GM19328 (cell line): ENCODE measurements at regions not wholly inside any gene's neighbourhood (a gene's known extent, or its start where the extent isn't known, plus 50 kb on each side); places are given as distances from the start of the nearest gene placed in this dataset.

ENCODE experiments used
- ATAC-seq: cut with Tn5 transposase; IDR thresholded peaks from one replicate; pipeline ENCODE4 v1.9.1; 2021; ENCODE audit warnings: mild to moderate bottlenecking, moderate library complexity; ENCODE audit not compliant: unreplicated experiment

DNA sequence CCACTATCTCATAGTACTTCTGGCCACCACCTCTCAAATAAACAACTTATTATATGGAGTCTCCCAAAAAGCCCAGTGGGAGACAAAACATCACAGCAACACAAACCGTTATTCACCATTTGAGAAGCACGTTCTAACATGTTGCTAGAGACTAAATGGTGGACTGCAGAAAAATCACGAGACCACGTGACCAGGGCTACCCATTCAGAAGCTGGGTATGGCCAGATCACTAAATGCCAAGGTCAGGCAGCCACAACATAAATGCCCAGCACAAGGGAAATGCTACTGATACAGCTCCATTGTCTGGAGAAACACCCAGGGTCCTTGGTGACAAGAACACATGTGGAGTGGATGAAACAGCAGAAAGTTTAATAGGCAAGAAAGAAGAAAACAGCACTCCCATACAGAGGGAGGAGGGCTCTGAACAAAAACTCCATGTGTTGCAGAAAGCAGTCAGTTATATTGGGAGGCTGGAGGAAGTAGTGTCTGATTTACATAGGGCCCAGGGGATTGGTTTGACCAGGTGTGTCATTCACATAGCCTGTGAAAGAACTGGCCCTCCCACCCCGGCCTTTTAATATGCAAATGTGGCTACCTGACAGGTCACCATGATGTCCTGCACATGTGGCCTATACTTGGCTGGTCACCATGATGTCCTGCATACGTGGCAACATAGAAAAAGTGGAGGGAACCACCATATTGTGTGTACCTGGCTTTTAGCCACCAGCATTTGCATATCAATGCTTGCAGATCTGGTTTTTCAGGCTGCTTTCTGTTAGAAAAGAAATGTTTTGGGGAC, 97.2 kb downstream of the TRIM36 start:
- ATAC-seq: no peak

DNA sequence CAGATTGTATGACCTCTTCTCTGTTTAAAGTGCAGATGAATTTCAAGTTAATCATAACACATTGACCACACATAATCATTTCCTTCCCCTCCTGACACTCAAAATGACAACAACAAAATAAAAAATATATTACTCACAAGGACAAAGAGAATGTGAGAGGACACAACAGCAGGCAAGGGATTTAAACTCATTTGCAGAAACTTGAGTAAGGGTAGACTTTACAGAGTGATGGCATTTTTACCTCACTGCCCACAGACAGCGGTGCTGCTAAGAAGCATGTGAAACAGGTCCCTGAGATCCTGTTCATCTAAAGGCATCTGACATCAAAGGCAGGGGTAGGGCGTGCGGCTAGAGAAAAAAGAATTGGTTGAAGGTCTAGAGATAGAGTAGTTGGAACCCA, 99.0 kb downstream of the TRIM36 start:
- ATAC-seq: no peak

DNA sequence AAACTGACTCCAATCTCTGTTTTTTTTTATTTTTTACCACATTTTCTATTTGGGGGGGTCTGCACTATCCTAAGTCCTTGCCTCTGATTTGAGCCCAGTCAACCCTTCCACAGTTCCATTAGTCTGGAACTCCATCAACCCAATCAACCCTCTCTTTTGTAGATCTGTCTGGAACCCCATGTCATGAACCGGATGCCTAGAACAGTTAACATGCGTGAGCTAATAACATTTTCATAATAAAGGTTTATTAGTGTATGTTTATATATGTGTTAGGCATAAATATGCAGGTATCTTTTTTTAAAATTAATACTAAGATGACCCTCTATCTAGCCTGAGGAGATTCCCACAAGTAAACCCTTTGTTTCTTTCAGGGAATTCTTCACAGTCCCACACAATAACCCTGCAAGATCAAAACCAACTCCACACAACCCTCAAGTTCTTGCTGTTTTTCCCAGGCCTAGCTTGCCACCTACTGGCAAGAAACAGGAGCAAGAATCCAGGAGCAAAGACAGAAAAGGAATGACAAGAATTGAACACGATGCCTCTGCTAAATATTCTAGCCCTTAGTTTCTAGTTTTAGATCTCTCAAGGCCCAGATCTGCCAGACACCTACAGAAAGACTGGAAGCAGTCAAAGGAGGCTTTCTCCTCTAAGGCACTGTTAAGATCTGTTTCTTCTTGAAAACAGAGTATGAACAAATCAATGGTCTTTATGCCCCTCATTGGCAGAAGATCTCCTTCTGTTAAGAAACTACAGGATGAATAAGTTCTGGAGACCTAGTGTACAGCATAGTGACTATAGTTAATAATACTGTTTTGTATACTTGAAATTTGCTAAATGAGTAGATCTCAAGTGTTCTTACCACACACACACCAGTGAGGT, 100.4 kb downstream of the TRIM36 start:
- peak; percentile 20 for ATAC-seq

DNA sequence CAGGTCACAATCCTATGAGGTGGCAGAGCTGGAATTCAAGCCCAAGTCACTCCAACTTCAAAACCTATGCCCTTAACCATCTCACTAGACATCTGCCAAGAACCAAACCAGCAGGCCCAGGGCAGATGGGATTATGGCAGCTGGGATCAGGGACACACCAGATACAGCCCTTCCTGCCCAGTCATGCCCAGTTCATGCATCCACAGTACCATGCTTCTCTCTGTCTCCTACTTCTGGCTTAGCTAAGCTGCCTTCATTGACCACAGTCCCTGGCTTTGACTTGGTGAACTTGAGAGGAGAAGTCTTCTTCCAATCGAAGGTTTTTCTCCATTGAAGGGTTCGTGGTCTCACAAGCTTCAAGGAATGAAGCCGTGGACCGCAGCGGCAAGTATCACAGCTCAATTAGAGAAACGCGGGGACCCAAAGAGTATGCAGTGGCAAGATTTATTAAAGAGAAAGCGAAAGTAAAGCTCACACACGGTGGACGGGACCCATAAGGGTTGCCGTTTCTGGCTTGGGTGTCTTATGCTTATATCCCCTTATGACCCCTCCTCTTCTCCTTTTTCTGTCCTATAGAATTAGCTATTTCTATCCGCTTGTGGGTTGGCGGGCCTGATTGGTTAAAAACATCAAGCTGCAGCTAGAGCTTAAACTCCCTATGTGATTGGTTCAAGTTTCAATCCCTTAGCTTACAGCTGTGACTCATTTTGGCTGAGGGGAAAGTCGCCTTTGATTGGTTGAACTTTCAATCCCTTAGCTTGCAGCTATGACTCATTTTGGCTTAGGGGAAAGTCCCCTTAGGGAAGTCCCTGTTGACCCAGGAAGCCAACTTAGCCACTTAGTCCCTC, 101.2 kb downstream of the TRIM36 start:
- ATAC-seq: peak; percentile 45

DNA sequence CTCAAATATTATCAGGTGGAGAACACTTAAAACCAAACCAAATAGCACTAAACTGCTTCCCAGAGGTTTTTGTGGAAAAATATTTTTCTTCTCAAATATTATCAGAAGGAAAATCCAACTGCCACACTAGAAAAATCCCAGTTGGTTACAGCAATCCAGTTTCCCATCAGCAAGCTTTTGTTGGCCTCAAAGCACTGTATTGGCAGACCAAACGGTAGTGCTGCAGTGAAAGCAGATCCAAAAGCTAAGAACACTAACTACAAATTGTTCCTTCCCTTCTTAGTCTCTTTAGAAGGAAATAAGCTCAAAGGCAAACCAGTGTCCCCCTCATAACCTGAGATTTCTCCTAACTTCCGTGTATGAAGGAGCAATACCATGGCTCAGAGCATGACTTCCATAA, 105.3 kb downstream of the TRIM36 start:
- no peak for ATAC-seq

DNA sequence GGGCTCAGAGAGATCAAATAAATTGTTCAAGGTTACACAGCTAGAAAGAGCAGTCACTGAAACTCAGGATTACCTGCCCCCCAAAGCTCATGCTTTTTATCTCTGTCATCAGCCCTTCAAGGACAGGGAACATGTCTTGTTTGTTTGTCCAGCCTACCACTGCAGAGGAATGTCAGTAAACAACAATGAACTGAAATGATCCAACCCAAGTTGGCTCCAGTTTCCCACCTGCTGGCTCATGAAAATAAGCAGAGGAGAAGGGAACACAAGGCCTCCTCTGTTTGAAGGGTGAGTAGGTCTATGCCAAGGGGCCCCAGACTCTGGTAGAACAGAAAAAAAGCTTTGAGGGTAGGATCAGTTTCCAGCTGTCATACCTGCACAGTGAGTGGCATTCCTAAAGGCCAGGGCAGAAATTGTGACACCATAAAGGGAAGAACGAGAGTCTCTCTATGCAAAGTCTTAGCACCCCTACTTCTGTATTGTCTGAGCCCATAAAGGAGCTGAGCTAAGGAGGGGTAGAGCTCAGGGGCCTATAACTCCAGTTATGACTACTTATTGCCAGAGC, 115.2 kb downstream of the TRIM36 start:
- no peak for ATAC-seq

DNA sequence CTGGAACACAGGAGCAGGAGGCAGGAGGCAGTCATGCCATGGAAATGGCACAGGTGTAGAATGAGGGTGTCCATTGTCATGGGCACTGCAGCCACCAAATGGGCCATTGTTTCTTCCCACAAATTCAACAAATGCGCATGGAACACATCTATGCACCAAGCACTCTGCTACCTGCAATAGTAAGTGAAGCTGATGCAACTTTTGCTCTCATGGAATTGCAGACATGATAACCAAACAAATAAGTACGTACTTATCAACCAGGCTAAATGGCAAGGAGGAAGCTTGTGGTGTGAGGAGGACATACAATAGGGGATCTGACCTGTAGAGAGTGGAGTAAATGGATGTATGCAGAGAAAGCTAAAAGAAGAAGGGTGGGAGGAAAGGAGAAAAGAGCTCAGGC, 116.8 kb downstream of the TRIM36 start:
- no peak for ATAC-seq

DNA sequence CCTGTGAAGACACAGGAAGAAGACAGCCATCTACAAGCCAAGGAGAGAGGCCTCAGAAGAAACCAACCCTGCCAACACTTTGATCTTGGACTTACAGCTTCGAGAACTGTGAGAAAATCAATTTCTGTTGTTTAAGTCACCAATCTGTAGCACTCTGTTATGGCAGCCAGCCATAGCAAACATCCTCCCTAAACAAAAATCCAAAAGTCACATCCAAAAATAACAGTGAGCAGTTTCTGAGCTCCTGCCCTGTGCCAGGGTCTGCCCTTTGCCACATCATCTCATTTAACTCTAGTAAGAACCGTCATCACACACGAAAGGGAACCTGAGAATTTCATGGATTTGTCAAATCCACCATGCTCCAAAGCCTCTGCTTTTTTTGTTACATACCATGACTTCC, 118.8 kb downstream of the TRIM36 start:
- no peak for ATAC-seq

DNA sequence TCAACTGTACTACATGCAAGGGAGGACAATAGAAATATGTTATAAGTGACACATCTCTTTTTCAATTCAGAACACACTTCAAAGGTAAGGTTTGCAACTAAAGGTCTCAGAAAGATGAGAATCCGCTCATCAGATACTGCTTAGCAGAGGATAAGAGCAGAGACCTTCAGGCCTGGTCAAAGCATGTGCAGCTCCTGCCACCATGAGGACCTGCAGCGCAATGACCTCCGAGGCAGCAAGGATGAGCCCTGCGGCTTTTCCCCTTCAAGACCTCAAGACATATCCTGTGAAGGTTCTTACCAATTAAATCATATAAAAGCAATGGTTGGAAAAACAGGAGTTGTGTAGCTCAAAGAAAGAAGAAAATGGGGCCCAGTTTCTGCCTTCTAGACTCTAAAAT, 135.8 kb downstream of the TRIM36 start:
- ATAC-seq: no peak

DNA sequence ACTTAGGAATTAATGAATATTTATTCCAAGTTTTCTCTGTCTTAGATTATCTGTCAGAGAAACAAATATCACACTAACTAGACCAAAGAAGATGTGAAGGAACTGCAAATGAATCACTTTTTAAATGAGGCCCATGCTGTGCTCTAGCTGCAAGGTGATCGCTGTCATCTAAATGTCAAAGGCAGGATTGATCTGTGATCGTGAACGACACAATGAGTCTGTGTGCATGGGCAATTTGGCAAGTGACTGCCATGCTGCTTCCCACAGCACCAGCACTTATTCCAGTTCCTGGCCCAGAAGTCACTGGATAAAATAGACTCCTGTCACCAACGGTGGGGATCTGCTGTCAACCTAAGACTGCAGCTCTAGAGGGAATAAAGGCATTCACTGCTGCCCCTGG, 141.2 kb downstream of the TRIM36 start:
- no peak for ATAC-seq

DNA sequence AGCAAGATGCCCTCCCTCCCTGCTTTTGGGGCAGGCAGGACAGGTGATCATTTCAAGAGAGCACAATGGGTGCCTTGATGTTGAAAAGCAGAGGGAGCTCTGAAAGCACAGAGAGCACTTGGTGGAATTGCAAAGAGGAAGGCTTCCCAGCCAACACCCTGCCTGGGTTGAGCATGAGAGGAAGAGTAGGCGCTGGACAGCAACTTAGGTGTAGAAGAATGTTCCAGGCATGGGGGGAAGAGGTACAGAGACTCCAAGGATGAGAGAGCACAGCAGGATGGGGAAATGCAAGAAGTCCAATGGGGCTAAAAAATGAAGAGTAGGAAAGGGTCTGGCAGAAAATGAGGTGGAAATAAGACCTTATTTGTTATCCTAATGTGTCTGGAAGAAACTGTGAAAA, 144.8 kb downstream of the TRIM36 start:
- no peak for ATAC-seq

DNA sequence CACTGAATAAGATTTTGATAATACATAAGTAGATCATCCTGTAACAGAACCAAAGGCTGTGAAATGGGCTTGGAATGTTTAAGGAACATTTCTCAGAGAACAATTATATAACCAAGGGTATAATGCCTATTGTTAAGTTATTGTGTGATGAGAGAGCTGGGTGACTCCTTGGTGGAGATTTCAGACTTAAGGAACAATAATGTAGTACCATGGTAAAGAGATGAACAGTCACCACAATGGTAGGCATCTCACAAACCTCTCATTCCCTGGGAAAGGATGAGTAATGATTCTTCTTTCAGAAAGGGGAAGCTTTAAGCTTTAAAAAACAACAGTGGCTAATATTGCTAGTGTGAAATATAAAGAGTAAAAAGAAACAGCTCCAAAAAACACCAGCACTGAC, 147.4 kb downstream of the TRIM36 start:
- no peak for ATAC-seq

DNA sequence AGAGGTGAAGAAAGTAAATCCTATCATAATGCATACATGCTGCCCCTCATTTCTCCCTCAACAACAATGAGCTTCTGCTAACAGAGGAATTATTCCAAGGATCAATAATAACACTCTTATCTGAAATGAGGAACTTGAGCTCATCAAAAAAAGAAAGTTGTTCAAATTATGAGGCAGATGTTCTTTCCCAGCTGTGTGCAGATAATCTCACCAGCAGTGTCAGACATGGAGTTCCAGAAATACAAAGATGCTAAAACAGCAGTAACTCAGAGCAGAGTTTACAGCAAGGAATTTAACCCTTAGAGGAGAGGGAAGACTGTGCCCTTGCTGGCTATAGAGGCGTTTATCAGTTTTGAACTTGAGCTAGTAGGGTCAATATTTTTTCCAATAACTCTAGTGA, 153.1 kb downstream of the TRIM36 start:
- no peak for ATAC-seq

DNA sequence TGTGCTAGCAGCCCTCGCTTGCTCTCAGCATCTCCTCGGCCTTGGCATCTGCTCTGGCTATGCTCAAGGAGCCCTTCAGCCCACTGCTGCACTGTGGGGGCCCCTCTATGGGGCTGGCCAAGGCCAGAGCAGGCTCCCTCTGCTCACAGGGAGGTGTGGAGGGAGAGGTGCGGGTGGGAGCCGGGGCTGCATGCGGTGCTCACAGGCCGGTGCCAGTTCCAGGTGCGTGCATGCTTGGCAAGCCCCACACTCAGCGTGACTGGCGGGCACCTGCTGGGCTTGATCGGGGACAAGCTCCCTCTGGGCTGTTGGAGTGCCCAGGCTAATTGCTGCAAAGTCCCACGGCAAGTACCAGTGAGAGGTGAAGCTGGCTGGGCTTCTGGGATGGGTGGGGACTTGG, 170.5 kb downstream of the TRIM36 start:
- no peak for ATAC-seq

DNA sequence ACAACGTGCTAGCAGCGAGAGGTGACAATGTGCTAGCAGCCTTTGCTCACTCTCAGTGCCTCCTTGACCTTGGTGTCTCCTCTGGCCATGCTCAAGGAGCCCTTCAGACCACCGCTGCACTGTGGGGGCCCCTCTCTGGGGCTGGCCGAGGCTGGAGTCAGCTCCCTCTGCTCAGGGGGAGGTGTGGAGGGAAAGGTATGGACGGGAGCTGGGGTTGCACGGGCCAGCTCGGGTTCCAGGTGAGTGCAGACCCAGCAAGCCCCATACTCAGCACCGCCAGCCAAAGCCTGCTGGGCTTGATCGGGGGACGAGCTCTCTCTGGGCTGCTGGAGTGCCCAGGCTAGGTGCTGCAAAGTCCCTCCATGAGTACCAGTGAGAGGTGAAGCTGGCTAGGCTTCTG, 180.2 kb downstream of the TRIM36 start:
- ATAC-seq: no peak

DNA sequence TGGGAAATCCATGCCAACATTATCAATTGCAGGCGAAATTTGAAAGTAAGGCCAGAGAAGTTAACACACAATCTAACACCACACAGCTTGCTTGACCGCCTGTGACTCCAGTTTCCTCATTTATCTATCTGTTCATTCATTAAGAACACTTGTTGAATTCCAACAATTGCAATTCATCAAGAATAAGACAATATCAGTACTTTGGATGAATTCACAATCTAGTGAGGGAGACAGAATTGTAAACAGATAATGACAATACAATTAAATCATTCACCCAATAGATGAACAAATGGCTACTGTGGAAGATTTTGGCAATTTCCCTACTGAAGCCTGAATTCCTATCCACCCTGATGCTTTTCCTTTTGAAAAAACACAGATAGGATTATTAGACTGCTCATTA, 181.6 kb downstream of the TRIM36 start:
- no peak for ATAC-seq

DNA sequence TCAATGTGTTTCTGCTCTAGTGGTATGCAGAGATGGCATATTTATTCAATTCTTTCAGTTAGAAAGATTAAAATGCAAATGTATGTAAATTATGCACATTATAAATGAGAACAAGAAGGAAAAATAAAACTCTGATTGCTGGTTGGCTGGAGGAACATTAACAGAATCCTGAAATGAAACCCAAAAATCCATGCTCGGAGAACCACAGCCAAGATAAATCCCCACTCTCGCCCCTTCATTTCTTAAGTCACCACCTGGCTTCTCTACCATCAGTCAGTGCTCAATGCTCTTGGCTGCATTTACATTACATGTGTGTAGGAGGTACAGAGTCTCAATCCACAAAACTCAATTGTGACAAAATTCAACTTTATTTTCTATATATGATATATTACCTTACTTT, 184.9 kb downstream of the TRIM36 start:
- ATAC-seq: no peak

DNA sequence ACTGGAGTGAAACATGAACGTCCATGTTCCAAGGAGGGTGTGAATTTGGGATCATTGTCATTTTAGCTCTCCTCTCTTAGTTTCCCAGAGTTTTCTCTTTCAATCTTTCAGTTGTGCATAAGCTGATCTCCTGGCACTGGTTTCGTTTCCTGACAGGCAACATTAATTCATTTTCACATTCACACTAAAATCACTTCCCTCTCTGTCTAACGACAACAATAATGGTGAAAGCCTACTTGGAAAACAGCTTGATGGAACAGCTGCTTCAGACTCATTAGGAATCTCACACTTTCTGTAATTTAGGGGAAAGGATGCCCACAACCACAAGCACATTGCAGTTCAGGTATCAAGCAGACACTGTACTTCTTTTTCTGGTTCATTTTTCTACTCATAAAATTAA, 188.6 kb downstream of the TRIM36 start:
- no peak for ATAC-seq

DNA sequence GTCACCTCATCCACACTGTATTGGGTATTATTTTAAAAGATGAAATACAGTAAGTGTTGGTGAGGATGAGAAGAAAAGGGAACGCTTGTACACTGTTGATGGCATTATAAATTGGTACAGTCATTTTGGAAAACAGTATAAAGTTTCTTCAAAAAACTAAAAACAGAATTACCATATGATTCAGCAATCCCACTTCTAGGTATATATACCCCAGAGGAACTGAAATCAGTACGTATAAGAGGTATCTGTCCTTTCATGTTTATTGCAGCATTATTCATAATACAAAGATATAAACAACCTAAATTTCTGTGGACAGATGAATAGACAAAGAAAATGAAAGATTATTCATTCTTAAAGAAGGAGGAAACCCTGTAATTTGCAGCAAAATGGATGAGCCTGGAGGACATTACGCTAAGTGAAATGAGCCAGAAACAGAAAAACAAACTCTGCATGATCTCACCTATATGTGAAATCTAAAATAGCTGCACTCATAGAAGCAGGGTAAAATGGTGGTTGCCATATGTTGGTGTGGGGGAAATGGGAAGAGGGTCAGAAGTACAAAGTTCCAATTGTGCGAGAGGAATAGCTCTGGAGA, 191.6 kb downstream of the TRIM36 start:
- no peak for ATAC-seq

DNA sequence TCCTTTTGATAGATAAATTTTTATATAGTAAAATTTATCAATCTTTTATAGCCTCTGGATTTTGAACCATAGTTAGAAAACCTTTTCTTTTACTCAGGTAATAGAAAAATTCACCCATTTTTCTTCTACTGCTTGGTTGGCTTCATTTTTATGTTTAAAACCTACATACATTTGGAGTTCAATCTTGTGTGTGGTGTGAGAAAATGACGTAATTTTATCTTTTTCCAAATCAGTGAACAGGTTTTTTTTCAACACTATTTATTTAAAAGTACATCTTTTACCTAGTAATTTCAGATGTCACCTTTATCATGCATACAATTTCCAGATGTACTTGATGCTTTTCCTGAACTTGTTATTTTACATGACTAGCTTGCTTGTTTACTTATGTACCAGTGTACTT, 200.2 kb downstream of the TRIM36 start:
- ATAC-seq: no peak

DNA sequence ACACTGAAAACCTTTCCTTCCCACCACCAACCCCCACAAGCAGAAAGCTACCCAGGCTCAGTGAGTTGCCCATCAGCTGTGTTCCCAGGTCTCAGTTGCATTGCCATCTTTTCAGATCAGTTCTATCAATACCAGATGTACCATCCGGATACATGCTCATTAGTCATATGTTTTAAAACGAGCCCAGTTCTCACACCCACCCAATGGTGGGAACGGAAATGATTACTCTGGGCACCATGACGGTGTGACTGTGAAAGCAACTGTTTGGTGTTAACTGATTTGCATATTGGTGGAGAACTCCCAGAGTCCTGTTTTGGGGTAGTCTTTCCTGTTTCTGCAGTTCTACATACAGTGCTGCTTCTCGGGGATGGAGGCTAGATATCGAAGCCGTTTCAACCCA, 212.3 kb downstream of the TRIM36 start:
- peak; percentile 49 for ATAC-seq
